ENCODE measurements at regions not wholly inside any gene's neighbourhood (a gene's known extent, or its start where the extent isn't known, plus 50 kb on each side); places are given as distances from the start of the nearest gene placed in this dataset.

DNA sequence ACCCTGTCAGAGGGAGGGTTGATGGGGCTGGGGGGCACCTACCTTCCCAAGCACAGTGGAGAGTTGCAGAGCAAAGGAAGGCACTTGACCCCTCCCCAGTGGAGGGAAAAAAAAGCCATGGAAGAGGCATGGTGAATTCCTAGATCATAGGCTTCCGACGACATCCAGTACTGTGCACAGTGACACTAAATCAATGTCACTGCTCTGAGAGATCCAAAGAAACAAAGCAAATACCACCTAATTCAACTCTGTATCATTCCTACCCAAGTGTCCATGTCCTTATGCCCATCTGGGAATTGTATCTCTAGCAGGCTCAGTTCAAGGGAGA, 344.2 kb upstream of the NCAM1 start:
- ChIA-PET CTCF (no interaction called here), POLR2A (no interaction called here)
- Mint-ChIP-seq H3K4me1 (peaks cover 30% of the 10 kb centered on the region), H3K36me3 (no peaks in the 10 kb centered on the region; the same call in 1 of the 2 replicates), H3K27me3 (ENCODE audit: low read depth) (no peaks in the 10 kb centered on the region; the same call in 1 of the 2 replicates), H3K9me3 (peaks cover 5% of the 10 kb centered on the region), H3K4me3 (no peak overlapping the region), H3K27ac (no peak overlapping the region)
- DNase-seq (ENCODE audit: low spot score) (no peak), ATAC-seq (no peak)
- no peak for TF ChIP-seq STAT6 (CRISPR knock-in tag; conservative IDR thresholded peaks at IDR 0.05; ENCODE audit: low read depth)
- TF ChIP-seq, protein P1, sequence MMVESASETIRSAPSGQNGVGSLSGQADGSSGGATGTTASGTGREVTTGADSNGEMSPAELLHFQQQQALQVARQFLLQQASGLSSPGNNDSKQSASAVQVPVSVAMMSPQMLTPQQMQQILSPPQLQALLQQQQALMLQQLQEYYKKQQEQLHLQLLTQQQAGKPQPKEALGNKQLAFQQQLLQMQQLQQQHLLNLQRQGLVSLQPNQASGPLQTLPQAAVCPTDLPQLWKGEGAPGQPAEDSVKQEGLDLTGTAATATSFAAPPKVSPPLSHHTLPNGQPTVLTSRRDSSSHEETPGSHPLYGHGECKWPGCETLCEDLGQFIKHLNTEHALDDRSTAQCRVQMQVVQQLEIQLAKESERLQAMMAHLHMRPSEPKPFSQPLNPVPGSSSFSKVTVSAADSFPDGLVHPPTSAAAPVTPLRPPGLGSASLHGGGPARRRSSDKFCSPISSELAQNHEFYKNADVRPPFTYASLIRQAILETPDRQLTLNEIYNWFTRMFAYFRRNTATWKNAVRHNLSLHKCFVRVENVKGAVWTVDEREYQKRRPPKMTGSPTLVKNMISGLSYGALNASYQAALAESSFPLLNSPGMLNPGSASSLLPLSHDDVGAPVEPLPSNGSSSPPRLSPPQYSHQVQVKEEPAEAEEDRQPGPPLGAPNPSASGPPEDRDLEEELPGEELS (CRISPR knock-in tag; IDR thresholded peaks at IDR 0.05): no peak
- no peak for TF ChIP-seq ZNF416 (CRISPR knock-in tag; IDR thresholded peaks at IDR 0.05)
- TF ChIP-seq ZSCAN18 (CRISPR knock-in tag; IDR thresholded peaks at IDR 0.05): no peak

DNA sequence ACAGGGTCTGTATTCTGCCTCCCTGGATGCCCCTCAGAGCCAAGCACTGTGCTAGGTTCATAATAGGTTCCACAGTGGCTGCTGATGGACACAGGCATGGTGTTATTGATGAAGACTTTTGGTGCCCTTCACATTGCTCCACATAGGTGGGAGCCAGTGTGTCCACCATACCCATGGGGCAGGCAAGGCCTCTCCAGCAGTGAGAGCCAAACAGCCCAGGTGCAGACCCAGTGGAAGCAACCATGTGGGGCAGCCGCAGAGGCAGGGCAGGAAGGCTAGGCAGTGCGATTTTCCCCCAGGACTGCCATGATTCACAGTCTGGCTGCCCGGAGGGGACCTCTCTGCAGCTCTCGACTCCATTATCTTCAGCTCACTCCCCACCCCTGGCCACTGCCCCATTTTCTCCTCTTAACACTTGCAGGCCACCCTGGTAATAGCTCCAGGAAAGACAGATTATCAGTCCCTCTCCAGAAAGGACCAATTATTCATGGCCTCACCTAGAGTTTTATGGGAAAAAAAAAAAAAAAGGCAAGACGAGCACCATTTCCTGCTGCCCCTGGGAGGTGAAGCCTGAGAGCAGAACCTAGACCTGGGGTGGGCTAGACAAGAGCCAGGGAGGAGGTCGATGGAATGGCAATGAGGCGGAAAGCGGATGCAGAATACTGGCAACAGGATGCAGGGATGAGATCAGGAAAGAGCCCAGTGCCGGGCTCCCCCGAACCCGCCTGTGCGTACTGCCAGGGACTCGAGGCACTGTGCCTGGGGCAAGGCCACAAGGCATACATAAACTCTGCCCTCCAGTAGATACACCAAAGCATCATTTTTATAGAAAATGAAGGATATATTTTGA, 343.0 kb upstream of the NCAM1 start:
- peak; percentile 46 for ATAC-seq
- CTCF ChIA-PET: no interaction called here
- Mint-ChIP-seq H3K27me3 (ENCODE audit: low read depth) (no peaks in the 10 kb centered on the region; the same call in 1 of the 2 replicates), H3K36me3 (no peaks in the 10 kb centered on the region; the same call in 1 of the 2 replicates), H3K27ac (no peak overlapping the region), H3K9me3 (peaks cover 13% of the 10 kb centered on the region), H3K4me1 (peaks cover 20% of the 10 kb centered on the region), H3K4me3 (no peak overlapping the region)
- DNase-seq (ENCODE audit: low spot score): no peak
- POLR2A ChIA-PET: no interaction called here
- TF ChIP-seq CREM (CRISPR knock-in tag; IDR thresholded peaks at IDR 0.05): no peak
- TF ChIP-seq, protein P2, sequence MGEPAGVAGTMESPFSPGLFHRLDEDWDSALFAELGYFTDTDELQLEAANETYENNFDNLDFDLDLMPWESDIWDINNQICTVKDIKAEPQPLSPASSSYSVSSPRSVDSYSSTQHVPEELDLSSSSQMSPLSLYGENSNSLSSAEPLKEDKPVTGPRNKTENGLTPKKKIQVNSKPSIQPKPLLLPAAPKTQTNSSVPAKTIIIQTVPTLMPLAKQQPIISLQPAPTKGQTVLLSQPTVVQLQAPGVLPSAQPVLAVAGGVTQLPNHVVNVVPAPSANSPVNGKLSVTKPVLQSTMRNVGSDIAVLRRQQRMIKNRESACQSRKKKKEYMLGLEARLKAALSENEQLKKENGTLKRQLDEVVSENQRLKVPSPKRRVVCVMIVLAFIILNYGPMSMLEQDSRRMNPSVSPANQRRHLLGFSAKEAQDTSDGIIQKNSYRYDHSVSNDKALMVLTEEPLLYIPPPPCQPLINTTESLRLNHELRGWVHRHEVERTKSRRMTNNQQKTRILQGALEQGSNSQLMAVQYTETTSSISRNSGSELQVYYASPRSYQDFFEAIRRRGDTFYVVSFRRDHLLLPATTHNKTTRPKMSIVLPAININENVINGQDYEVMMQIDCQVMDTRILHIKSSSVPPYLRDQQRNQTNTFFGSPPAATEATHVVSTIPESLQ (CRISPR knock-in tag; IDR thresholded peaks at IDR 0.05): no peak
- no peak for TF ChIP-seq TP53 (CRISPR knock-in tag; IDR thresholded peaks at IDR 0.05)
- TF ChIP-seq FOXP1 (CRISPR knock-in tag; IDR thresholded peaks at IDR 0.05; ENCODE audit: borderline replicate concordance): no peak
- TF ChIP-seq TCF7 (CRISPR knock-in tag; IDR thresholded peaks at IDR 0.05; ENCODE audit: low read depth): no peak
- no peak for TF ChIP-seq KAT7 (CRISPR knock-in tag; IDR thresholded peaks at IDR 0.05; ENCODE audit: borderline replicate concordance)
- TF ChIP-seq ZNF425 (CRISPR knock-in tag; conservative IDR thresholded peaks at IDR 0.05): no peak
- no peak for TF ChIP-seq MYBL2 (CRISPR knock-in tag; IDR thresholded peaks at IDR 0.05)
- TF ChIP-seq NFYB (CRISPR knock-in tag; conservative IDR thresholded peaks at IDR 0.05; ENCODE audit: low read depth): no peak
- TF ChIP-seq AFF4 (CRISPR knock-in tag; IDR thresholded peaks at IDR 0.05; ENCODE audit: borderline replicate concordance): no peak
- TF ChIP-seq JAZF1 (CRISPR knock-in tag; IDR thresholded peaks at IDR 0.05): no peak
- no peak for TF ChIP-seq E2F5 (CRISPR knock-in tag; IDR thresholded peaks at IDR 0.05)

Measured in WTC11 (cell line).